OCI-LY3 (cell line): ENCODE measurements at regions not wholly inside any gene's neighbourhood (a gene's known extent, or its start where the extent isn't known, plus 50 kb on each side); places are given as distances from the start of the nearest gene placed in this dataset.

Experiments
- H2AFZ ChIP-seq: fragments of 200-600, 300-600 bp; shearing (Covaris generic); 2 replicates; pipeline ENCODE4 v1.6.0; 2014; ENCODE audit warnings: antibody characterized with exemption, low read depth, low read length
- H3K27ac ChIP-seq: fragments of 200-600, 300-600 bp; sonication (generic); 2 replicates; pipeline ENCODE4 v1.5.1; 2014; ENCODE audit warnings: mild to moderate bottlenecking, low read length, moderate library complexity, mixed read lengths
- H3K27me3 ChIP-seq: fragments of 200-600, 300-600 bp; sonication (generic); 2 replicates; pipeline ENCODE4 v1.6.1; 2014; ENCODE audit warnings: low read depth, low read length, mixed read lengths
- H3K36me3 ChIP-seq: fragments of 200-600, 300-600 bp; sonication (generic); replicated peaks from 2 replicates; pipeline ENCODE3; 2014; ENCODE audit warnings: low read depth, low read length, mixed read lengths
- H3K4me1 ChIP-seq: fragments of 300-600, 200-600 bp; sonication (generic); 2 replicates; pipeline ENCODE4 v1.6.1; 2014; ENCODE audit warnings: low read length, mixed read lengths
- H3K4me2 ChIP-seq: fragments of 200-600, 300-600 bp; sonication (generic); 2 replicates; pipeline ENCODE4 v1.6.1; 2014; ENCODE audit warnings: low read length, mixed read lengths
- H3K4me3 ChIP-seq: fragments of 300-600, 200-600 bp; sonication (generic); 2 replicates; pipeline ENCODE4 v1.5.1; 2014; ENCODE audit warnings: antibody characterized with exemption, mild to moderate bottlenecking, low read length, moderate library complexity
- H3K79me2 ChIP-seq: fragments of 300-600, 200-600 bp; shearing (Covaris generic); 2 replicates; pipeline ENCODE4 v1.6.1; 2014; ENCODE audit warnings: mild to moderate bottlenecking, low read length, mixed read lengths
- H3K9ac ChIP-seq: fragments of 300-600, 200-600 bp; shearing (Covaris generic); 2 replicates; pipeline ENCODE4 v1.6.0; 2014; ENCODE audit warnings: mild to moderate bottlenecking, low read length, moderate library complexity
- H3K9me3 ChIP-seq: fragments of 200-600, 300-600 bp; shearing (Covaris generic); 2 replicates; pipeline ENCODE4 v1.6.1; 2014; ENCODE audit warnings: low read length, mixed read lengths; ENCODE audit not compliant: insufficient read depth
- H4K20me1 ChIP-seq: fragments of 200-600, 300-600 bp; sonication (generic); 2 replicates; pipeline ENCODE4 v1.6.1; 2016; ENCODE audit warnings: low read length, mixed read lengths; ENCODE audit not compliant: insufficient read depth
- EZH2phosphoT487 ChIP-seq: fragments of 200-600 bp; shearing (Covaris generic); IDR thresholded peaks from 2 replicates; pipeline ENCODE4 v1.6.1; 2018; ENCODE audit warnings: antibody characterized with exemption, mixed run types, low read depth
- TF ChIP-seq, protein P1 (sequence below): fragments of 200-600, 300-600 bp; sonication (generic); IDR thresholded peaks from 2 replicates; pipeline ENCODE4 v1.5.1; 2014; ENCODE audit warnings: antibody characterized with exemption, low read length, low read depth

DNA sequence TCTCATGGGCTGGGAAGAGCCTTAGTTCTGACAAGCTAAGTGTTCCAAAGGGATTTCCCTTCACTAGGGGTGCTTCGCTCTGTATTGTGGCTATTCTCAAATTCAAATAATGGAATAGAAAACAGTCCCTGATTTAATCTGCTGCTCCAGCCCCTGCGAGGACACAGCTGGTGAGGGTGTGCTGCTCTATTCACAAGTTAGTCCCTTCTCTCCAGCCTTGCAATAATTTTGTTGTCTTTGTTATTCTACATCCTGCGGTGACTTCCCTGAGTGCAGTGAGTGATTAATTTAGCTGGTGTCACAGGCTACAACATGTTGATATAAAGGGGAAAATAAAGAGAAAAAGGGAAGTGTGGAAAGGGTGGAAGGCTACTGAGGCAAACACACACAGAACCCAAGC, 180.5 kb upstream of the VEPH1 start:
- Histone ChIP-seq H3K4me2 (peak overlapping the region; percentile 38), H3K27me3 (no peaks in the 10 kb centered on the region), H2AFZ (no peak overlapping the region)

DNA sequence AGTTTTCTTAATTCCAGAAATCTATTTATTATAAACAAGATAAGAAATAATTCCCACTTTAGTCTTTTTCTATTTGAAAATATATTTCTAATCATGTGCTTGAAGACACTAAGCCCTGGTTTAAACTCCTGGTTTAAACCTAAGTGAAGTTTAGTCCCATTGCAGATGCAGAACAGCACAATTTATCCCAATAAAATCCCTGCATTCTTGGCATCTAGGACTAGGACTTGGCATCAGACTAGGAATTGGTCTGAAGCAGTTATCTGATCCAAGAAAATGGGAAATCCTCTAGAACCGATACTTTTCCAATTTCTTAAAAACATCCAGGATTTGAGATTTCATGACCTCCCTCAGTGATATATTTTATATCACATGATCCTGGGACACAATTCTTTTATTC, 168.8 kb upstream of the VEPH1 start:
- H2AFZ ChIP-seq: no peak overlapping the region
- H3K36me3 ChIP-seq: no peaks in the 10 kb centered on the region
- H3K9ac ChIP-seq: no peak overlapping the region
- H3K9me3 ChIP-seq: no peaks in the 10 kb centered on the region
- no peaks in the 10 kb centered on the region for H3K27me3 ChIP-seq
- H3K27ac ChIP-seq: no peak overlapping the region
- no peak overlapping the region for H3K4me3 ChIP-seq
- no peaks in the 10 kb centered on the region for H3K79me2 ChIP-seq
- no peaks in the 10 kb centered on the region for H4K20me1 ChIP-seq
- TF ChIP-seq, protein P1, sequence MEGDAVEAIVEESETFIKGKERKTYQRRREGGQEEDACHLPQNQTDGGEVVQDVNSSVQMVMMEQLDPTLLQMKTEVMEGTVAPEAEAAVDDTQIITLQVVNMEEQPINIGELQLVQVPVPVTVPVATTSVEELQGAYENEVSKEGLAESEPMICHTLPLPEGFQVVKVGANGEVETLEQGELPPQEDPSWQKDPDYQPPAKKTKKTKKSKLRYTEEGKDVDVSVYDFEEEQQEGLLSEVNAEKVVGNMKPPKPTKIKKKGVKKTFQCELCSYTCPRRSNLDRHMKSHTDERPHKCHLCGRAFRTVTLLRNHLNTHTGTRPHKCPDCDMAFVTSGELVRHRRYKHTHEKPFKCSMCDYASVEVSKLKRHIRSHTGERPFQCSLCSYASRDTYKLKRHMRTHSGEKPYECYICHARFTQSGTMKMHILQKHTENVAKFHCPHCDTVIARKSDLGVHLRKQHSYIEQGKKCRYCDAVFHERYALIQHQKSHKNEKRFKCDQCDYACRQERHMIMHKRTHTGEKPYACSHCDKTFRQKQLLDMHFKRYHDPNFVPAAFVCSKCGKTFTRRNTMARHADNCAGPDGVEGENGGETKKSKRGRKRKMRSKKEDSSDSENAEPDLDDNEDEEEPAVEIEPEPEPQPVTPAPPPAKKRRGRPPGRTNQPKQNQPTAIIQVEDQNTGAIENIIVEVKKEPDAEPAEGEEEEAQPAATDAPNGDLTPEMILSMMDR: no peak
- TF ChIP-seq EZH2phosphoT487: no peak
- H3K4me1 ChIP-seq: no peaks in the 10 kb centered on the region
- H3K4me2 ChIP-seq: no peak overlapping the region

More for the DNA sequence above, 180.5 kb upstream of the VEPH1 start:
- Histone ChIP-seq H3K4me3 (no peak overlapping the region), H3K9ac (no peak overlapping the region), H3K4me1 (peaks cover 17% of the 10 kb centered on the region), H3K36me3 (no peaks in the 10 kb centered on the region), H4K20me1 (no peaks in the 10 kb centered on the region), H3K79me2 (no peaks in the 10 kb centered on the region), H3K9me3 (no peaks in the 10 kb centered on the region), H3K27ac (no peak overlapping the region)
- TF ChIP-seq, protein P1: no peak
- TF ChIP-seq EZH2phosphoT487: no peak

DNA sequence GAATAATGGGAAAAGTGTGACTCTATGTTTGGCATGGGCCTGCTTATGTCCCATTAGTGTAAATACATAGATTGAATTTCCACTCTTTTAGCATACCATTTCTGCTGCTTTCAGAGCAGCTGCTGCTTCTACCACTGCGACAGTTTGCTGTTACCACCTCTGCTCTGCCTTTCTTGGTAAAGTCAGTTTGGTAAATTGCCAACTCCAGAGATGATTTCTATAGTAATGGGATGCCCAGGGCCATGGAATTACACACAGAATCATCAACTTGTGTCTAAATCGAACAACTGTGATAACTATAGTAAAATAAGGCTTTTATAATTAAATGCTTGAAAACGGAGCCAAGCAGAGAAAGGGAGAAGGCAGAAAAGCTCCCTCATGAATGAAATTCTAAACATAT, 168.4 kb upstream of the VEPH1 start:
- no peak overlapping the region for H2AFZ ChIP-seq
- no peak overlapping the region for H3K4me2 ChIP-seq
- no peaks in the 10 kb centered on the region for H3K4me1 ChIP-seq
- H3K9ac ChIP-seq: no peak overlapping the region
- H3K27me3 ChIP-seq: no peaks in the 10 kb centered on the region
- no peaks in the 10 kb centered on the region for H3K36me3 ChIP-seq
- TF ChIP-seq, protein P1: no peak
- no peak for TF ChIP-seq EZH2phosphoT487
- H3K9me3 ChIP-seq: no peaks in the 10 kb centered on the region
- H3K4me3 ChIP-seq: no peak overlapping the region
- H3K27ac ChIP-seq: no peak overlapping the region
- H3K79me2 ChIP-seq: no peaks in the 10 kb centered on the region
- H4K20me1 ChIP-seq: no peaks in the 10 kb centered on the region

DNA sequence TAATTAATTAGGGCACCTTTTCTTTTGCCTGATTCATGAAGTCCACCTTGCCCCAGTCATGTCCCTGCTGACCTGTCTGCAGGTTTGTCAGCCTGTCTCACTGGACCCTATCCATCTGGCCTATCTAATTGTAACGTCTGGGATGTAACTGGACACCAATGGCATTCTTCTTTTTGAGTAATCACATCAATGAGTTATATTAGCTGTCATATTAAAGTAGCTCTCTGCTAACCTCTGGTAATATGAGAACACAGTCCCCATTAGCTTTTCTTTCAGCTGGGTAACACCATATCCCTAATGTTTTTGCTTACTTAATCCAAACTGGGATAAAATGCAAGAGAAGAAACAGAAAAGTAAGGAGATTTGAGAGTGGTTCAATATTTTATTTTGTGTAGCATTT, 166.2 kb upstream of the VEPH1 start:
- Histone ChIP-seq H3K27me3 (no peaks in the 10 kb centered on the region), H3K79me2 (no peaks in the 10 kb centered on the region), H3K4me3 (no peak overlapping the region), H3K4me2 (no peak overlapping the region), H3K9ac (no peak overlapping the region), H2AFZ (no peak overlapping the region), H3K9me3 (no peaks in the 10 kb centered on the region), H3K27ac (no peak overlapping the region), H4K20me1 (no peaks in the 10 kb centered on the region), H3K36me3 (no peaks in the 10 kb centered on the region), H3K4me1 (no peaks in the 10 kb centered on the region)
- no peak for TF ChIP-seq EZH2phosphoT487
- TF ChIP-seq, protein P1: no peak
